ENCODE measurements at regions not wholly inside any gene's neighbourhood (a gene's known extent, or its start where the extent isn't known, plus 50 kb on each side); places are given as distances from the start of the nearest gene placed in this dataset.

DNA sequence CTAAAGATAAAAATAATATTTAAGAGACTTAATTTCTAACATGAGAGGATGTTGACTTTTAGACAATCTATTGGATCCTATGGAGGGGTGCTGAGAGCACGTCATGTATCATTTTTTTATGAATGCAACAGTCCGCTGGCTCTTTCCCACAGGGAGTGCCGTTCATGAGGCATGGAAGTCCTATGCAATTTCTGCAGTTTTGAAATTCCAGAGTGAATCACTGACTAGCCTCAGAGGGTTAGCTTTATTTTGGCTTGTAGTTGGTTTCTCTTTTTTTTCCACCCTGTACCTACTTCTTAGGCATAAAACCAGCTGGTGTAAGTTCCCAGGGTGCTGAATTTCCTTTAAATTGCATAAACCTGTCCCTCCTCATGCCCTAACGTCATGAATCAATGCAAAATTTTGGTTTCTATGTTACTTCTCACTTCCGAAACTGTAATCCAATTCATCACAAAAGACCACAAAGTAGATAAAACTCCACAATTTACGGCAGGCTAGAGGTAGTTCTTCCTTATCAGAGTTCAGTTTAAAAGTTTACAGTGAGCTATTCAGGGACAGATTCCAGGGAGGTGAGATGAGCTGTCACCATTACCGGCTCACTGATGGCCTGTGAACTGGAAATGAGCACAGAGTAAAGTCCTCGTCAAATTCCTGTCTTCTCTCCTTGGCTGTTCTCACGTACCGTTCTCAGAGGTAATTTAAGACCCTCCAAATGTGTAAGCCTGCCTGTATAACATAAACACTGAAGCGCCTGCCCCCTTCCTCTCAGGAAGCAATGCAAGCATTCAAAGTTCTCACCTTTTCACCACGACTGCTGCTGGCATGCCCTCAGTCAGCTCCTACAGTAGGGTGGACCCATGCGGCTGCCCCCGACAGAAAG lies 216.6 kb upstream of the SLC10A2 start:
- Histone ChIP-seq H3K27ac (ENCODE audit: low read length) (no peak overlapping the region), H3K9me3 (no peaks in the 10 kb centered on the region), H3K4me1 (ENCODE audit: control insufficient read depth in 1 of 2, extremely low read depth in 1 of 2, insufficient read depth in 2 of 2, low read length in 2 of 2) (no peaks in the 10 kb centered on the region), H3K36me3 (ENCODE audit: control insufficient read depth in 2 of 2, extremely low read depth in 1 of 2, insufficient read depth in 1 of 2, low read length in 1 of 2) (no peaks in the 10 kb centered on the region), H3K27me3 (replicated peaks in 1 of 2; ENCODE audit: control insufficient read depth in 2 of 2, extremely low read depth in 1 of 2, insufficient read depth in 2 of 2, low read length in 1 of 2) (no peaks in the 10 kb centered on the region), H3K4me3 (ENCODE audit: control insufficient read depth in 1 of 2, extremely low read depth in 1 of 2, low read length in 1 of 2) (no peak overlapping the region)
- Mint-ChIP-seq H3K4me3 (no peak overlapping the region), H3K36me3 (no peaks in the 10 kb centered on the region), H3K27ac (no peak overlapping the region), H3K4me1 (peaks cover 0 to 1% (median 0%) of the 10 kb centered on the region in 3 donors), H3K9me3 (peaks cover 0 to 5% (median 2%) of the 10 kb centered on the region in 3 donors), H3K27me3 (no peaks in the 10 kb centered on the region)
- no peak for ATAC-seq (replicated peaks in 1 of 4)
- ChIA-PET POLR2A (no interaction called here), CTCF (no interaction called here)
- WGBS (ENCODE audit: insufficient coverage): 26% methylated on average over 5 of the region's 14 CpGs
- no peak for DNase-seq

DNA sequence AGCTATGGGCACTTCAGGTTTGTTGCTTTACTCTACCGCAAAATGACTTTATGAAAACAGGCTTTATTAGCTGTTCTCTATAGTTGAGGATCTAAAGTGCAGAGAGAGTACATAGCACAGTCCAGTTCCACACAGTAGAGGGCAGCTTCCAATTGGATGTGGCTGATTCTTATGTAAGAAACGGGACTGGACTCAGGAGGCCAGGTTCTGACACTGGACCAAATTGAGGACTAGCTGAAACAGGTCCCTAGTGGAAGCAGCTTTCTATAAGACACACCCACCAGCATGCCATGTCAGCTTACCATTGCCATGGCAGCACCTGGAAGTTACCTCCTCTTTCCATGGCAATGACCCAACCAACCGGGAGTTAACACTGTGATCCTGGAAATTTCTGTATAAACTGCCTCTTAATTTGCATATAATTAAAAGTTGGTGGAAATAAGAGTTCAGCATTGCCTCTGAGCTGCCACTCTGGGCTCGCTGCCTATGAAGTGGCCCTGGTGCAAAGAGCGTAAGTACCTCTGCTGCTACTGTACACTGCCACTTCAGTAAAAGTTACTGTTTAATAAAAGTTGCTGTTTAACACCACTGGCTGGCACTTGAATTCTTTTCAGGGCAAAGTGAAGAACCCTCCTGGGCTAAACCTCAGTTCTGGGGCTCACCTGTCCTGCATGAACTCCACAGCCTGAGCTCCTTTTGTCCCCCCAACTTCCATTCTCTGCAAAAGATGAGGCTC lies 211.9 kb upstream of the SLC10A2 start:
- H3K9me3 Mint-ChIP-seq: peaks cover 0 to 5% (median 2%) of the 10 kb centered on the region in 3 donors
- no peaks in the 10 kb centered on the region for H3K36me3 Mint-ChIP-seq
- ATAC-seq (replicated peaks in 1 of 4) (no peak), DNase-seq (no peak)
- ChIA-PET POLR2A (no interaction called here), CTCF (no interaction called here)
- no peaks in the 10 kb centered on the region for H3K27me3 ChIP-seq (replicated peaks in 1 of 2; ENCODE audit: control insufficient read depth in 2 of 2, extremely low read depth in 1 of 2, insufficient read depth in 2 of 2, low read length in 1 of 2)
- H3K4me3 Mint-ChIP-seq: no peak overlapping the region
- H3K4me1 ChIP-seq (ENCODE audit: control insufficient read depth in 1 of 2, extremely low read depth in 1 of 2, insufficient read depth in 2 of 2, low read length in 2 of 2): no peaks in the 10 kb centered on the region
- H3K27ac ChIP-seq (ENCODE audit: low read length): no peak overlapping the region
- H3K9me3 ChIP-seq: no peaks in the 10 kb centered on the region
- no peaks in the 10 kb centered on the region for H3K36me3 ChIP-seq (ENCODE audit: control insufficient read depth in 2 of 2, extremely low read depth in 1 of 2, insufficient read depth in 1 of 2, low read length in 1 of 2)
- H3K4me3 ChIP-seq (ENCODE audit: control insufficient read depth in 1 of 2, extremely low read depth in 1 of 2, low read length in 1 of 2): no peak overlapping the region
- H3K27me3 Mint-ChIP-seq: no peaks in the 10 kb centered on the region
- WGBS (ENCODE audit: insufficient coverage): 0% methylated on average over 1 of the region's 5 CpGs
- no peaks in the 10 kb centered on the region for H3K4me1 Mint-ChIP-seq
- H3K27ac Mint-ChIP-seq: no peak overlapping the region

DNA sequence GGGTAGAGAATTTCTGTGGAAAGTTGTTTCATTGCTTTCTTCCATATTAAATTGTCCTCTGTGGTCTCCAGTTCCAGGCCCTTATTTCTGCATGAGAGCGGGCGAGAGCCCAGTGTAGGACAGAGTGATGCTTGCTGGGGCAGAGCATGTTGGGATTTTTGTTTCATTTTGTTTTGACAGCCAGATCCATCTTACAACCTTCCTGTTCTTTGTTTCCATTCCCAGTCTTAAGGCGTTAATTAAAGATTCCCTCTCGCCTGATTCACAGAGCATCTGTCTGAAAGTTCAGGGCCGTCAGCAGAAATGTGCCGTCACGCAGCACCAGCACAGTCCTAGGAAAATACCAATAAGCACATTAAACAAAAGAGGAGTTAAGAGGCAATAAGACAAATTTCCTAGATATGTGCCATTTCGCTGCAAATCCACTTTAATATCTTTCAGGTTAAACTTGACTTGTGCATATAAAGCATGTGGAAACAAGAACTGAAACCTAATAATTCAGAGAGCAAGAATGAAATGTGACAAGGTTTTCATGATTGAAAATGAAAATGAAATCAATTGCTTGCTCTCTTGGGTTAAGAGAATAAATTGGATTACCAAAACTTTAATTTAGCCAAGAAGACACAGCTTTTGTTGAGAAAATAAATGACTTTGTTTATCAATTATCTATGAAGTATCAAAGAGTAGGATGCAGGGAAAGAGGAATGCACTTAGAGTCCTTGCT lies 210.7 kb upstream of the SLC10A2 start:
- Mint-ChIP-seq H3K36me3 (no peaks in the 10 kb centered on the region), H3K27ac (no peak overlapping the region), H3K4me3 (no peak overlapping the region), H3K4me1 (no peaks in the 10 kb centered on the region), H3K9me3 (peaks cover 0 to 5% (median 2%) of the 10 kb centered on the region in 3 donors), H3K27me3 (no peaks in the 10 kb centered on the region)
- WGBS (ENCODE audit: insufficient coverage): no CpG with 5 or more reads among the region's 8 CpGs
- Histone ChIP-seq H3K4me1 (ENCODE audit: control insufficient read depth in 1 of 2, extremely low read depth in 1 of 2, insufficient read depth in 2 of 2, low read length in 2 of 2) (no peaks in the 10 kb centered on the region), H3K27ac (ENCODE audit: low read length) (no peak overlapping the region), H3K9me3 (no peaks in the 10 kb centered on the region), H3K4me3 (ENCODE audit: control insufficient read depth in 1 of 2, extremely low read depth in 1 of 2, low read length in 1 of 2) (no peak overlapping the region), H3K36me3 (ENCODE audit: control insufficient read depth in 2 of 2, extremely low read depth in 1 of 2, insufficient read depth in 1 of 2, low read length in 1 of 2) (no peaks in the 10 kb centered on the region), H3K27me3 (replicated peaks in 1 of 2; ENCODE audit: control insufficient read depth in 2 of 2, extremely low read depth in 1 of 2, insufficient read depth in 2 of 2, low read length in 1 of 2) (no peaks in the 10 kb centered on the region)
- ChIA-PET POLR2A (no interaction called here), CTCF (no interaction called here)
- ATAC-seq (replicated peaks in 1 of 4): no peak
- DNase-seq: no peak

DNA sequence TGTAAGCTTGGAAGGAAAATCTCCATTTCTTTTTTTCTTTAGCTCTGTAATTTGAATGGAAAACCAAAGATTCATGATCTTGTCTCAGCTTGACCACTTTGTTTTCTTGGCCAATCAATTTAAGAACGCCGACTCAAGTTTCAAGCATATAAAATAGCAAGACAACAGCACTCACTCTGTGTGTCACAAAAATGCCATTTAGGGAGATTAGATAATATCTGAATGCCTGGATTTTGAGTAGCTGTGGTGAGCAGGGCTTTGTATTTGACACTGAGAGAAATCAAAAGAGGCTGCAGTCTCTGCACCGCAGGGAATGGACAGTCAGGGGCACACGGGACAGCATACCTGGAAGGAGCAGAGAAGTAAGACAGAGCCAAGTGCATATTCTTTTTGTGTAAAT lies 209.5 kb upstream of the SLC10A2 start:
- H3K9me3 ChIP-seq: no peaks in the 10 kb centered on the region
- POLR2A ChIA-PET: no interaction called here

GRCh38 chr13:103275081-103275480 lies 208.9 kb upstream of the SLC10A2 start:
- WGBS (ENCODE audit: insufficient coverage): 88% methylated on average over 1 of the region's 2 CpGs
- POLR2A ChIA-PET: interaction anchor here in 1 of 2 donors (1.0 kb wide), 1 partner anchor 11 kb away, joined by 3 read pairs; no protein-coding TSS in a partner anchor
- Histone ChIP-seq H3K27me3 (replicated peaks in 1 of 2; ENCODE audit: control insufficient read depth in 2 of 2, extremely low read depth in 1 of 2, insufficient read depth in 2 of 2, low read length in 1 of 2) (no peaks in the 10 kb centered on the region), H3K9me3 (no peaks in the 10 kb centered on the region), H3K36me3 (ENCODE audit: control insufficient read depth in 2 of 2, extremely low read depth in 1 of 2, insufficient read depth in 1 of 2, low read length in 1 of 2) (no peaks in the 10 kb centered on the region), H3K4me1 (ENCODE audit: control insufficient read depth in 1 of 2, extremely low read depth in 1 of 2, insufficient read depth in 2 of 2, low read length in 2 of 2) (no peaks in the 10 kb centered on the region), H3K4me3 (ENCODE audit: control insufficient read depth in 1 of 2, extremely low read depth in 1 of 2, low read length in 1 of 2) (no peak overlapping the region), H3K27ac (ENCODE audit: low read length) (no peak overlapping the region)
- DNase-seq (no peak), ATAC-seq (replicated peaks in 1 of 4) (no peak)
- H3K36me3 Mint-ChIP-seq: no peaks in the 10 kb centered on the region
- H3K9me3 Mint-ChIP-seq: peaks cover 0 to 2% (median 0%) of the 10 kb centered on the region in 3 donors
- H3K27ac Mint-ChIP-seq: no peak overlapping the region
- H3K4me3 Mint-ChIP-seq: no peak overlapping the region
- CTCF ChIA-PET: no interaction called here
- no peaks in the 10 kb centered on the region for H3K4me1 Mint-ChIP-seq
- no peaks in the 10 kb centered on the region for H3K27me3 Mint-ChIP-seq

More for the DNA sequence above, 209.5 kb upstream of the SLC10A2 start:
- H3K36me3 ChIP-seq (ENCODE audit: control insufficient read depth in 2 of 2, extremely low read depth in 1 of 2, insufficient read depth in 1 of 2, low read length in 1 of 2): no peaks in the 10 kb centered on the region
- Mint-ChIP-seq H3K4me1 (no peaks in the 10 kb centered on the region), H3K36me3 (no peaks in the 10 kb centered on the region), H3K27ac (no peak overlapping the region), H3K9me3 (peaks cover 0 to 2% (median under 1%) of the 10 kb centered on the region in 3 donors), H3K4me3 (no peak overlapping the region), H3K27me3 (no peaks in the 10 kb centered on the region)
- CTCF ChIA-PET: no interaction called here
- H3K27ac ChIP-seq (ENCODE audit: low read length): no peak overlapping the region
- DNase-seq (no peak), ATAC-seq (replicated peaks in 1 of 4) (no peak)
- no peaks in the 10 kb centered on the region for H3K27me3 ChIP-seq (replicated peaks in 1 of 2; ENCODE audit: control insufficient read depth in 2 of 2, extremely low read depth in 1 of 2, insufficient read depth in 2 of 2, low read length in 1 of 2)
- H3K4me1 ChIP-seq (ENCODE audit: control insufficient read depth in 1 of 2, extremely low read depth in 1 of 2, insufficient read depth in 2 of 2, low read length in 2 of 2): no peaks in the 10 kb centered on the region
- WGBS (ENCODE audit: insufficient coverage): 88% methylated on average over 2 of the region's 4 CpGs
- no peak overlapping the region for H3K4me3 ChIP-seq (ENCODE audit: control insufficient read depth in 1 of 2, extremely low read depth in 1 of 2, low read length in 1 of 2)

DNA sequence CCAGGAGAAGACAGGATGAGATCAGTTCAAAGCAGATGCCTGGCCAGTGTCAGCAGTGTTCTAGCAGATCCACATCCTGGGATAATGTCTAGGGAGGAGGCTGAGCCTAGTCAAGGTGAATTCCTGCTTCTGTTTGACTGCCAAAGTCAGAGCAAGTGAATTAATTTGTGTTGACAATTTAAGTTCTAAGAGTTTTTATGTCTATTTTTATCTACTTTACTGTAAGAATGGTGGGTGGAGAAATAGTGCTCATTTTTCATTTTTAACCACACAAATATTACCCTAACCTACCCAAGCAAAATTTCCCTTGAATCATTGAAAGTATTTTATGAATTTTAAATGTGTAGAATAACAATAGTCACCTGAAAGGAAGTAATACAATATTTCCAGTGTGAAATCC lies 207.6 kb upstream of the SLC10A2 start:
- H3K27ac Mint-ChIP-seq: no peak overlapping the region
- no peak for ATAC-seq (replicated peaks in 1 of 4)
- Histone ChIP-seq H3K9me3 (no peaks in the 10 kb centered on the region), H3K27ac (ENCODE audit: low read length) (no peak overlapping the region), H3K4me3 (ENCODE audit: control insufficient read depth in 1 of 2, extremely low read depth in 1 of 2, low read length in 1 of 2) (no peak overlapping the region), H3K4me1 (ENCODE audit: control insufficient read depth in 1 of 2, extremely low read depth in 1 of 2, insufficient read depth in 2 of 2, low read length in 2 of 2) (no peaks in the 10 kb centered on the region), H3K36me3 (ENCODE audit: control insufficient read depth in 2 of 2, extremely low read depth in 1 of 2, insufficient read depth in 1 of 2, low read length in 1 of 2) (no peaks in the 10 kb centered on the region), H3K27me3 (replicated peaks in 1 of 2; ENCODE audit: control insufficient read depth in 2 of 2, extremely low read depth in 1 of 2, insufficient read depth in 2 of 2, low read length in 1 of 2) (no peaks in the 10 kb centered on the region)
- no peak for DNase-seq
- ChIA-PET CTCF (no interaction called here), POLR2A (no interaction called here)
- no peak overlapping the region for H3K4me3 Mint-ChIP-seq
- no peaks in the 10 kb centered on the region for H3K27me3 Mint-ChIP-seq
- H3K36me3 Mint-ChIP-seq: no peaks in the 10 kb centered on the region
- peaks cover 0 to 3% (median 2%) of the 10 kb centered on the region in 3 donors for H3K9me3 Mint-ChIP-seq
- no peaks in the 10 kb centered on the region for H3K4me1 Mint-ChIP-seq
